Fibroblast of lung (primary cell): ENCODE measurements at regions not wholly inside any gene's neighbourhood (a gene's known extent, or its start where the extent isn't known, plus 50 kb on each side); places are given as distances from the start of the nearest gene placed in this dataset.

Source experiments
- DNase-seq, 2 donors: peaks; one replicate each; pipeline versions ENCODE4 v3.0.0 to v3.0.0-alpha.2; 2010; ENCODE audit warnings: low read depth in 2 of 2
- H2AFZ ChIP-seq: 2 replicates; pipeline ENCODE4 v1.5.1; 2012; ENCODE audit warnings: low read length, control low read depth, inconsistent platforms
- H3K27ac ChIP-seq: 2 replicates; pipeline ENCODE4 v1.5.1; 2011; ENCODE audit warnings: low read length, control low read depth; ENCODE audit not compliant: insufficient read depth
- H3K27me3 ChIP-seq: 2 replicates; pipeline ENCODE4 v1.5.1; 2011; ENCODE audit warnings: mild to moderate bottlenecking, low read length; ENCODE audit not compliant: control insufficient read depth, insufficient read depth
- H3K36me3 ChIP-seq: 2 replicates; pipeline ENCODE4 v1.5.1; 2011; ENCODE audit warnings: low read length; ENCODE audit not compliant: control insufficient read depth, insufficient read depth
- H3K4me1 ChIP-seq: 2 replicates; pipeline ENCODE4 v1.5.1; 2011; ENCODE audit warnings: low read length; ENCODE audit not compliant: control insufficient read depth, insufficient read depth; ENCODE audit errors: extremely low read depth
- H3K4me2 ChIP-seq: 2 replicates; pipeline ENCODE4 v1.5.1; 2011; ENCODE audit warnings: low read length, control low read depth; ENCODE audit not compliant: insufficient read depth; ENCODE audit errors: extremely low read depth
- H3K4me3 ChIP-seq, 4 experiments: fragments of 200-600 bp in 1 of 4; sonication (generic) in 1 of 4; replicated peaks in 1 of 4; 2 replicates each; pipeline ENCODE4 v1.5.1; 2011 to 2016; ENCODE audit warnings: low read length in 4 of 4, low read depth in 3 of 4, mild to moderate bottlenecking in 3 of 4, control low read depth in 2 of 4, inconsistent platforms in 1 of 4, mixed read lengths in 1 of 4; ENCODE audit not compliant: insufficient read depth in 1 of 4; ENCODE audit errors: control extremely low read depth in 1 of 4
- H3K79me2 ChIP-seq: 2 replicates; pipeline ENCODE4 v1.5.1; 2012; ENCODE audit warnings: mild to moderate bottlenecking, low read length, inconsistent platforms; ENCODE audit not compliant: control insufficient read depth, insufficient read depth
- H3K9ac ChIP-seq: 2 replicates; pipeline ENCODE4 v1.5.1; 2011; ENCODE audit warnings: mild to moderate bottlenecking, low read length, control low read depth; ENCODE audit not compliant: insufficient read depth
- H3K9me3 ChIP-seq: 2 replicates; pipeline ENCODE4 v1.5.1; 2012; ENCODE audit warnings: low read depth, low read length; ENCODE audit not compliant: control insufficient read depth, insufficient read depth
- H4K20me1 ChIP-seq: 2 replicates; pipeline ENCODE4 v1.5.1; 2011; ENCODE audit warnings: low read length; ENCODE audit not compliant: control insufficient read depth, insufficient read depth; ENCODE audit errors: extremely low read depth
- CTCF ChIP-seq, 2 donors: IDR thresholded peaks in 1 of 2; conservative IDR thresholded peaks in 1 of 2; 1 replicate in 1 of 2; 2 replicates in 1 of 2; pipeline ENCODE4 v1.5.1; 2011 to 2012; ENCODE audit warnings: low read length in 2 of 2, control low read depth in 1 of 2, inconsistent platforms in 1 of 2, low read depth in 1 of 2, mild to moderate bottlenecking in 1 of 2
- EZH2 ChIP-seq: IDR thresholded peaks from 2 replicates; pipeline ENCODE4 v1.5.1; 2012; ENCODE audit warnings: low read length, control low read depth, mild to moderate bottlenecking; ENCODE audit errors: missing control alignments

- Histone ChIP-seq H3K36me3 (no peaks in the 10 kb centered on the region), H2AFZ (no peak overlapping the region), H4K20me1 (no peaks in the 10 kb centered on the region), H3K4me1 (no peaks in the 10 kb centered on the region), H3K79me2 (no peaks in the 10 kb centered on the region), H3K9ac (no peak overlapping the region), H3K9me3 (no peaks in the 10 kb centered on the region), H3K4me2 (no peak overlapping the region), H3K27ac (no peak overlapping the region), H3K27me3 (peaks cover 4% of the 10 kb centered on the region), H3K4me3 (no peak overlapping the region)
- TF ChIP-seq EZH2 (no peak), CTCF (conservative IDR thresholded peaks at IDR 0.05 in 1 of 2, IDR thresholded peaks at IDR 0.05 in 1 of 2; ENCODE audit: low read depth in 1 of 2, low read length in 2 of 2) (no peak)
- no peak for DNase-seq
Observed at GRCh38 chr22:27185099-27185709, 527.8 kb downstream of the MIAT start.

GRCh38 chr22:27185760-27186302 lies 528.4 kb downstream of the MIAT start:
- H4K20me1 ChIP-seq: no peaks in the 10 kb centered on the region
- no peak overlapping the region for H2AFZ ChIP-seq
- DNase-seq: no peak
- H3K4me2 ChIP-seq: no peak overlapping the region
- no peaks in the 10 kb centered on the region for H3K36me3 ChIP-seq
- H3K79me2 ChIP-seq: no peaks in the 10 kb centered on the region
- no peak overlapping the region for H3K27ac ChIP-seq
- H3K27me3 ChIP-seq: peaks cover 4% of the 10 kb centered on the region
- no peak overlapping the region for H3K9ac ChIP-seq
- no peaks in the 10 kb centered on the region for H3K9me3 ChIP-seq
- H3K4me3 ChIP-seq: no peak overlapping the region
- H3K4me1 ChIP-seq: no peaks in the 10 kb centered on the region
- TF ChIP-seq EZH2 (no peak), CTCF (conservative IDR thresholded peaks at IDR 0.05 in 1 of 2, IDR thresholded peaks at IDR 0.05 in 1 of 2; ENCODE audit: low read depth in 1 of 2, low read length in 2 of 2) (no peak)

- Histone ChIP-seq H3K4me2 (no peak overlapping the region), H3K4me3 (no peak overlapping the region), H3K27ac (no peak overlapping the region), H2AFZ (no peak overlapping the region), H4K20me1 (no peaks in the 10 kb centered on the region), H3K36me3 (no peaks in the 10 kb centered on the region), H3K9me3 (no peaks in the 10 kb centered on the region), H3K27me3 (peaks cover 4% of the 10 kb centered on the region), H3K4me1 (no peaks in the 10 kb centered on the region), H3K79me2 (no peaks in the 10 kb centered on the region), H3K9ac (no peak overlapping the region)
- no peak for DNase-seq
- no peak for TF ChIP-seq CTCF (conservative IDR thresholded peaks at IDR 0.05 in 1 of 2, IDR thresholded peaks at IDR 0.05 in 1 of 2; ENCODE audit: low read depth in 1 of 2, low read length in 2 of 2)
- TF ChIP-seq EZH2: no peak
Observed at GRCh38 chr22:27186643-27187042, 529.3 kb downstream of the MIAT start.
